WTC11 (cell line): ENCODE measurements at regions not wholly inside any gene's neighbourhood (a gene's known extent, or its start where the extent isn't known, plus 50 kb on each side); places are given as distances from the start of the nearest gene placed in this dataset.

Source experiments
- GABPB1 ChIP-seq: sonication (generic); formaldehyde crosslinking; IDR thresholded peaks from 2 replicates; pipeline ENCODE4 v1.8.1; 2023; ENCODE audit warnings: mild to moderate bottlenecking, missing genetic modification reagents
- MXD4 ChIP-seq: fragments of 250-450 bp; sonication (Bioruptor Pico); IDR thresholded peaks from 2 replicates; pipeline ENCODE4 v1.8.0; 2021; ENCODE audit warnings: mild to moderate bottlenecking, moderate library complexity, borderline replicate concordance
- NR2C2 ChIP-seq: sonication (generic); formaldehyde crosslinking; IDR thresholded peaks from 2 replicates; pipeline ENCODE4 v1.8.0; 2022; ENCODE audit warnings: mild to moderate bottlenecking, missing genetic modification reagents
- ZNF121 ChIP-seq: sonication (generic); formaldehyde crosslinking; IDR thresholded peaks from 2 replicates; pipeline ENCODE4 v1.8.0; 2023; ENCODE audit warnings: missing genetic modification reagents
- TF ChIP-seq, protein P1 (sequence below): fragments of 250-450 bp; sonication (Bioruptor Pico); IDR thresholded peaks from 2 replicates; pipeline ENCODE4 v1.9.0; 2021; ENCODE audit warnings: mild to moderate bottlenecking, borderline replicate concordance
- TF ChIP-seq, protein P2 (sequence below): fragments of 200-600 bp; IDR thresholded peaks from 2 replicates; pipeline ENCODE4 v1.8.0; 2022; ENCODE audit warnings: antibody characterized with exemption
- TF ChIP-seq, protein P3 (sequence below): sonication (generic); formaldehyde crosslinking; IDR thresholded peaks from 2 replicates; pipeline ENCODE4 v1.8.0; 2022; ENCODE audit warnings: mild to moderate bottlenecking, missing genetic modification reagents
- TF ChIP-seq, protein P4 (sequence below): sonication (generic); formaldehyde crosslinking; IDR thresholded peaks from 2 replicates; pipeline ENCODE4 v1.8.0; 2022; ENCODE audit warnings: mild to moderate bottlenecking, missing genetic modification reagents
- TF ChIP-seq, protein P5 (sequence below): sonication (generic); formaldehyde crosslinking; IDR thresholded peaks from 2 replicates; pipeline ENCODE4 v1.8.1; 2023; ENCODE audit warnings: mild to moderate bottlenecking, moderate library complexity, missing genetic modification reagents
- TF ChIP-seq, protein P6 (sequence below): sonication (generic); formaldehyde crosslinking; IDR thresholded peaks from 2 replicates; pipeline ENCODE4 v1.8.0; 2022; ENCODE audit warnings: mild to moderate bottlenecking, missing genetic modification reagents
- TF ChIP-seq, protein P7 (sequence below): sonication (generic); formaldehyde crosslinking; conservative IDR thresholded peaks from 2 replicates; pipeline ENCODE4 v1.8.1; 2022; ENCODE audit warnings: mild to moderate bottlenecking, missing genetic modification reagents
- TF ChIP-seq, protein P8 (sequence below): sonication (generic); formaldehyde crosslinking; IDR thresholded peaks from 2 replicates; pipeline ENCODE4 v1.8.0; 2022; ENCODE audit warnings: mild to moderate bottlenecking, missing genetic modification reagents
- TF ChIP-seq, protein P9 (sequence below): sonication (generic); formaldehyde crosslinking; IDR thresholded peaks from 2 replicates; pipeline ENCODE4 v1.8.0; 2022; ENCODE audit warnings: missing genetic modification reagents

DNA sequence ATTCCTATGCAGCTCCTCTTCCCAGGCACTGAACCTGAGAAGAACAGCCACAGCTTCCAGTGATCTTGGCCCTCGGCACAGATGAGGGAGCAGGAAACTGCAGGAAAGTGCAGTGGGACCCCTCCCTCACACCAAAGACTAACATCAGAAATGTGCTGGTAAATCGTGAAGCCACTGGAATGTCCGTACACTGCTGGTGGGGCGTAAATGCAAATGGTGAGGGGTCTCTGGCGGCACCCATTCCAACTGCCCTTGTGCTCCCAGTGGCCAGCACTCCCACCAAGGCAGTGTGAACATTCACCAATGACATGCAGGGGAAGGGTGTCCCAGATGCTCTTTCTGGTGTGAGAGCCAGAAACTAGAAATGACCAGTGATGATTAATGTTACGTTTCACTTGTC, 574.0 kb downstream of the BRD1 start:
- TF ChIP-seq, protein P1, sequence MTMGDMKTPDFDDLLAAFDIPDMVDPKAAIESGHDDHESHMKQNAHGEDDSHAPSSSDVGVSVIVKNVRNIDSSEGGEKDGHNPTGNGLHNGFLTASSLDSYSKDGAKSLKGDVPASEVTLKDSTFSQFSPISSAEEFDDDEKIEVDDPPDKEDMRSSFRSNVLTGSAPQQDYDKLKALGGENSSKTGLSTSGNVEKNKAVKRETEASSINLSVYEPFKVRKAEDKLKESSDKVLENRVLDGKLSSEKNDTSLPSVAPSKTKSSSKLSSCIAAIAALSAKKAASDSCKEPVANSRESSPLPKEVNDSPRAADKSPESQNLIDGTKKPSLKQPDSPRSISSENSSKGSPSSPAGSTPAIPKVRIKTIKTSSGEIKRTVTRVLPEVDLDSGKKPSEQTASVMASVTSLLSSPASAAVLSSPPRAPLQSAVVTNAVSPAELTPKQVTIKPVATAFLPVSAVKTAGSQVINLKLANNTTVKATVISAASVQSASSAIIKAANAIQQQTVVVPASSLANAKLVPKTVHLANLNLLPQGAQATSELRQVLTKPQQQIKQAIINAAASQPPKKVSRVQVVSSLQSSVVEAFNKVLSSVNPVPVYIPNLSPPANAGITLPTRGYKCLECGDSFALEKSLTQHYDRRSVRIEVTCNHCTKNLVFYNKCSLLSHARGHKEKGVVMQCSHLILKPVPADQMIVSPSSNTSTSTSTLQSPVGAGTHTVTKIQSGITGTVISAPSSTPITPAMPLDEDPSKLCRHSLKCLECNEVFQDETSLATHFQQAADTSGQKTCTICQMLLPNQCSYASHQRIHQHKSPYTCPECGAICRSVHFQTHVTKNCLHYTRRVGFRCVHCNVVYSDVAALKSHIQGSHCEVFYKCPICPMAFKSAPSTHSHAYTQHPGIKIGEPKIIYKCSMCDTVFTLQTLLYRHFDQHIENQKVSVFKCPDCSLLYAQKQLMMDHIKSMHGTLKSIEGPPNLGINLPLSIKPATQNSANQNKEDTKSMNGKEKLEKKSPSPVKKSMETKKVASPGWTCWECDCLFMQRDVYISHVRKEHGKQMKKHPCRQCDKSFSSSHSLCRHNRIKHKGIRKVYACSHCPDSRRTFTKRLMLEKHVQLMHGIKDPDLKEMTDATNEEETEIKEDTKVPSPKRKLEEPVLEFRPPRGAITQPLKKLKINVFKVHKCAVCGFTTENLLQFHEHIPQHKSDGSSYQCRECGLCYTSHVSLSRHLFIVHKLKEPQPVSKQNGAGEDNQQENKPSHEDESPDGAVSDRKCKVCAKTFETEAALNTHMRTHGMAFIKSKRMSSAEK: no peak
- TF ChIP-seq, protein P2, sequence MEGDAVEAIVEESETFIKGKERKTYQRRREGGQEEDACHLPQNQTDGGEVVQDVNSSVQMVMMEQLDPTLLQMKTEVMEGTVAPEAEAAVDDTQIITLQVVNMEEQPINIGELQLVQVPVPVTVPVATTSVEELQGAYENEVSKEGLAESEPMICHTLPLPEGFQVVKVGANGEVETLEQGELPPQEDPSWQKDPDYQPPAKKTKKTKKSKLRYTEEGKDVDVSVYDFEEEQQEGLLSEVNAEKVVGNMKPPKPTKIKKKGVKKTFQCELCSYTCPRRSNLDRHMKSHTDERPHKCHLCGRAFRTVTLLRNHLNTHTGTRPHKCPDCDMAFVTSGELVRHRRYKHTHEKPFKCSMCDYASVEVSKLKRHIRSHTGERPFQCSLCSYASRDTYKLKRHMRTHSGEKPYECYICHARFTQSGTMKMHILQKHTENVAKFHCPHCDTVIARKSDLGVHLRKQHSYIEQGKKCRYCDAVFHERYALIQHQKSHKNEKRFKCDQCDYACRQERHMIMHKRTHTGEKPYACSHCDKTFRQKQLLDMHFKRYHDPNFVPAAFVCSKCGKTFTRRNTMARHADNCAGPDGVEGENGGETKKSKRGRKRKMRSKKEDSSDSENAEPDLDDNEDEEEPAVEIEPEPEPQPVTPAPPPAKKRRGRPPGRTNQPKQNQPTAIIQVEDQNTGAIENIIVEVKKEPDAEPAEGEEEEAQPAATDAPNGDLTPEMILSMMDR: no peak
- TF ChIP-seq, protein P3, sequence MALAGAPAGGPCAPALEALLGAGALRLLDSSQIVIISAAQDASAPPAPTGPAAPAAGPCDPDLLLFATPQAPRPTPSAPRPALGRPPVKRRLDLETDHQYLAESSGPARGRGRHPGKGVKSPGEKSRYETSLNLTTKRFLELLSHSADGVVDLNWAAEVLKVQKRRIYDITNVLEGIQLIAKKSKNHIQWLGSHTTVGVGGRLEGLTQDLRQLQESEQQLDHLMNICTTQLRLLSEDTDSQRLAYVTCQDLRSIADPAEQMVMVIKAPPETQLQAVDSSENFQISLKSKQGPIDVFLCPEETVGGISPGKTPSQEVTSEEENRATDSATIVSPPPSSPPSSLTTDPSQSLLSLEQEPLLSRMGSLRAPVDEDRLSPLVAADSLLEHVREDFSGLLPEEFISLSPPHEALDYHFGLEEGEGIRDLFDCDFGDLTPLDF: no peak
- TF ChIP-seq, protein P4, sequence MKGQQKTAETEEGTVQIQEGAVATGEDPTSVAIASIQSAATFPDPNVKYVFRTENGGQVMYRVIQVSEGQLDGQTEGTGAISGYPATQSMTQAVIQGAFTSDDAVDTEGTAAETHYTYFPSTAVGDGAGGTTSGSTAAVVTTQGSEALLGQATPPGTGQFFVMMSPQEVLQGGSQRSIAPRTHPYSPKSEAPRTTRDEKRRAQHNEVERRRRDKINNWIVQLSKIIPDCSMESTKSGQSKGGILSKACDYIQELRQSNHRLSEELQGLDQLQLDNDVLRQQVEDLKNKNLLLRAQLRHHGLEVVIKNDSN (CRISPR knock-in tag): no peak
- no peak for TF ChIP-seq GABPB1
- TF ChIP-seq ZNF121: no peak
- TF ChIP-seq, protein P5, sequence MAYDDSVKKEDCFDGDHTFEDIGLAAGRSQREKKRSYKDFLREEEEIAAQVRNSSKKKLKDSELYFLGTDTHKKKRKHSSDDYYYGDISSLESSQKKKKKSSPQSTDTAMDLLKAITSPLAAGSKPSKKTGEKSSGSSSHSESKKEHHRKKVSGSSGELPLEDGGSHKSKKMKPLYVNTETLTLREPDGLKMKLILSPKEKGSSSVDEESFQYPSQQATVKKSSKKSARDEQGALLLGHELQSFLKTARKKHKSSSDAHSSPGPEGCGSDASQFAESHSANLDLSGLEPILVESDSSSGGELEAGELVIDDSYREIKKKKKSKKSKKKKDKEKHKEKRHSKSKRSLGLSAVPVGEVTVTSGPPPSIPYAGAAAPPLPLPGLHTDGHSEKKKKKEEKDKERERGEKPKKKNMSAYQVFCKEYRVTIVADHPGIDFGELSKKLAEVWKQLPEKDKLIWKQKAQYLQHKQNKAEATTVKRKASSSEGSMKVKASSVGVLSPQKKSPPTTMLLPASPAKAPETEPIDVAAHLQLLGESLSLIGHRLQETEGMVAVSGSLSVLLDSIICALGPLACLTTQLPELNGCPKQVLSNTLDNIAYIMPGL (CRISPR knock-in tag): no peak
- TF ChIP-seq, protein P6, sequence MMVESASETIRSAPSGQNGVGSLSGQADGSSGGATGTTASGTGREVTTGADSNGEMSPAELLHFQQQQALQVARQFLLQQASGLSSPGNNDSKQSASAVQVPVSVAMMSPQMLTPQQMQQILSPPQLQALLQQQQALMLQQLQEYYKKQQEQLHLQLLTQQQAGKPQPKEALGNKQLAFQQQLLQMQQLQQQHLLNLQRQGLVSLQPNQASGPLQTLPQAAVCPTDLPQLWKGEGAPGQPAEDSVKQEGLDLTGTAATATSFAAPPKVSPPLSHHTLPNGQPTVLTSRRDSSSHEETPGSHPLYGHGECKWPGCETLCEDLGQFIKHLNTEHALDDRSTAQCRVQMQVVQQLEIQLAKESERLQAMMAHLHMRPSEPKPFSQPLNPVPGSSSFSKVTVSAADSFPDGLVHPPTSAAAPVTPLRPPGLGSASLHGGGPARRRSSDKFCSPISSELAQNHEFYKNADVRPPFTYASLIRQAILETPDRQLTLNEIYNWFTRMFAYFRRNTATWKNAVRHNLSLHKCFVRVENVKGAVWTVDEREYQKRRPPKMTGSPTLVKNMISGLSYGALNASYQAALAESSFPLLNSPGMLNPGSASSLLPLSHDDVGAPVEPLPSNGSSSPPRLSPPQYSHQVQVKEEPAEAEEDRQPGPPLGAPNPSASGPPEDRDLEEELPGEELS (CRISPR knock-in tag): no peak
- TF ChIP-seq, protein P7, sequence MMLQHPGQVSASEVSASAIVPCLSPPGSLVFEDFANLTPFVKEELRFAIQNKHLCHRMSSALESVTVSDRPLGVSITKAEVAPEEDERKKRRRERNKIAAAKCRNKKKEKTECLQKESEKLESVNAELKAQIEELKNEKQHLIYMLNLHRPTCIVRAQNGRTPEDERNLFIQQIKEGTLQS (CRISPR knock-in tag): no peak
- TF ChIP-seq, protein P8, sequence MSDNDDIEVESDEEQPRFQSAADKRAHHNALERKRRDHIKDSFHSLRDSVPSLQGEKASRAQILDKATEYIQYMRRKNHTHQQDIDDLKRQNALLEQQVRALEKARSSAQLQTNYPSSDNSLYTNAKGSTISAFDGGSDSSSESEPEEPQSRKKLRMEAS (CRISPR knock-in tag): no peak
- TF ChIP-seq, protein P9, sequence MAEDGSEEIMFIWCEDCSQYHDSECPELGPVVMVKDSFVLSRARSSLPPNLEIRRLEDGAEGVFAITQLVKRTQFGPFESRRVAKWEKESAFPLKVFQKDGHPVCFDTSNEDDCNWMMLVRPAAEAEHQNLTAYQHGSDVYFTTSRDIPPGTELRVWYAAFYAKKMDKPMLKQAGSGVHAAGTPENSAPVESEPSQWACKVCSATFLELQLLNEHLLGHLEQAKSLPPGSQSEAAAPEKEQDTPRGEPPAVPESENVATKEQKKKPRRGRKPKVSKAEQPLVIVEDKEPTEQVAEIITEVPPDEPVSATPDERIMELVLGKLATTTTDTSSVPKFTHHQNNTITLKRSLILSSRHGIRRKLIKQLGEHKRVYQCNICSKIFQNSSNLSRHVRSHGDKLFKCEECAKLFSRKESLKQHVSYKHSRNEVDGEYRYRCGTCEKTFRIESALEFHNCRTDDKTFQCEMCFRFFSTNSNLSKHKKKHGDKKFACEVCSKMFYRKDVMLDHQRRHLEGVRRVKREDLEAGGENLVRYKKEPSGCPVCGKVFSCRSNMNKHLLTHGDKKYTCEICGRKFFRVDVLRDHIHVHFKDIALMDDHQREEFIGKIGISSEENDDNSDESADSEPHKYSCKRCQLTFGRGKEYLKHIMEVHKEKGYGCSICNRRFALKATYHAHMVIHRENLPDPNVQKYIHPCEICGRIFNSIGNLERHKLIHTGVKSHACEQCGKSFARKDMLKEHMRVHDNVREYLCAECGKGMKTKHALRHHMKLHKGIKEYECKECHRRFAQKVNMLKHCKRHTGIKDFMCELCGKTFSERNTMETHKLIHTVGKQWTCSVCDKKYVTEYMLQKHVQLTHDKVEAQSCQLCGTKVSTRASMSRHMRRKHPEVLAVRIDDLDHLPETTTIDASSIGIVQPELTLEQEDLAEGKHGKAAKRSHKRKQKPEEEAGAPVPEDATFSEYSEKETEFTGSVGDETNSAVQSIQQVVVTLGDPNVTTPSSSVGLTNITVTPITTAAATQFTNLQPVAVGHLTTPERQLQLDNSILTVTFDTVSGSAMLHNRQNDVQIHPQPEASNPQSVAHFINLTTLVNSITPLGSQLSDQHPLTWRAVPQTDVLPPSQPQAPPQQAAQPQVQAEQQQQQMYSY (CRISPR knock-in tag): no peak
- TF ChIP-seq MXD4 (CRISPR knock-in tag): no peak
- no peak for TF ChIP-seq NR2C2 (CRISPR knock-in tag)
